Peyer's patch (tissue), 4 donors: ENCODE measurements at regions not wholly inside any gene's neighbourhood (a gene's known extent, or its start where the extent isn't known, plus 50 kb on each side); places are given as distances from the start of the nearest gene placed in this dataset.

Source experiments
- CTCF ChIP-seq, 6 experiments: fragments of 450-650 bp in 4 of 6; fragments of 200-600 bp in 2 of 6; sonication (generic) in 1 of 6; IDR thresholded peaks; one replicate each; pipeline ENCODE4 v1.5.1; 2017 to 2019; ENCODE audit warnings: antibody characterized with exemption in 6 of 6, mild to moderate bottlenecking in 3 of 6, moderate library complexity in 1 of 6
- POLR2A ChIP-seq, 2 donors: fragments of 450-650 bp; IDR thresholded peaks; one replicate each; pipeline ENCODE4 v1.5.1; 2017; ENCODE audit warnings: antibody characterized with exemption in 2 of 2, mild to moderate bottlenecking in 2 of 2, moderate library complexity in 2 of 2

- TF ChIP-seq POLR2A (IDR thresholded peaks at IDR 0.05) (no peak), CTCF (IDR thresholded peaks at IDR 0.05) (no peak)
These were observed 93.4 kb upstream of the ZNF479 start for GRCh38 chr7:57225666-57226065.
